Keratinocyte (primary cell): ENCODE measurements at regions not wholly inside any gene's neighbourhood (a gene's known extent, or its start where the extent isn't known, plus 50 kb on each side); places are given as distances from the start of the nearest gene placed in this dataset.

Experiments used
- DNase-seq: peaks from one replicate; pipeline ENCODE4 v3.0.0-alpha.2; 2011; ENCODE audit warnings: low read depth, missing footprints, low spot score
- FAIRE-seq: peaks from 2 replicates; lab custom pipeline; 2011; peaks lifted over from hg19 to GRCh38; lab: Jason Lieb, UNC
- H2AFZ ChIP-seq: 2 replicates; pipeline ENCODE4 v1.6.0; 2012; ENCODE audit warnings: low read length, control low read depth, inconsistent platforms; ENCODE audit not compliant: control insufficient read depth
- H3K27ac ChIP-seq: 2 replicates; pipeline ENCODE4 v1.5.1; 2011; ENCODE audit warnings: low read length; ENCODE audit not compliant: control insufficient read depth, insufficient read depth
- H3K27me3 ChIP-seq: 3 replicates; pipeline ENCODE4 v1.6.0; 2011; ENCODE audit warnings: low read length; ENCODE audit not compliant: control insufficient read depth, insufficient read depth; ENCODE audit errors: extremely low read depth
- H3K36me3 ChIP-seq, 2 experiments: 2 replicates in 1 of 2; 3 replicates in 1 of 2; pipeline ENCODE4 v1.5.1; 2011; ENCODE audit warnings: low read length in 2 of 2, mild to moderate bottlenecking in 1 of 2; ENCODE audit not compliant: control insufficient read depth in 2 of 2, insufficient read depth in 2 of 2; ENCODE audit errors: extremely low read depth in 1 of 2
- H3K4me1 ChIP-seq: 3 replicates; pipeline ENCODE4 v1.5.1; 2011; ENCODE audit warnings: low read length; ENCODE audit not compliant: control insufficient read depth, insufficient read depth; ENCODE audit errors: extremely low read depth
- H3K4me2 ChIP-seq: 3 replicates; pipeline ENCODE4 v1.6.0; 2011; ENCODE audit warnings: low read depth, low read length; ENCODE audit not compliant: control insufficient read depth, insufficient read depth; ENCODE audit errors: extremely low read depth
- H3K4me3 ChIP-seq, 3 experiments: fragments of 200-600 bp in 1 of 3; sonication (generic) in 1 of 3; 2 replicates in 2 of 3; 3 replicates in 1 of 3; pipeline ENCODE4 v1.5.1; 2011 to 2016; ENCODE audit warnings: low read length in 3 of 3, mild to moderate bottlenecking in 3 of 3, control low read depth in 2 of 3, inconsistent platforms in 1 of 3, low read depth in 1 of 3, mixed read lengths in 1 of 3, mixed run types in 1 of 3, moderate library complexity in 1 of 3; ENCODE audit not compliant: control insufficient read depth in 2 of 3, insufficient read depth in 2 of 3; ENCODE audit errors: extremely low read depth in 1 of 3
- H3K79me2 ChIP-seq: 2 replicates; pipeline ENCODE4 v1.6.0; 2012; ENCODE audit warnings: low read length; ENCODE audit not compliant: control insufficient read depth, insufficient read depth
- H3K9ac ChIP-seq: 3 replicates; pipeline ENCODE4 v1.6.0; 2011; ENCODE audit warnings: low read length; ENCODE audit not compliant: control insufficient read depth, insufficient read depth; ENCODE audit errors: extremely low read depth
- H3K9me1 ChIP-seq: 3 replicates; pipeline ENCODE4 v1.6.0; 2011; ENCODE audit warnings: low read length; ENCODE audit not compliant: control insufficient read depth, insufficient read depth; ENCODE audit errors: extremely low read depth
- H3K9me3 ChIP-seq: 2 replicates; pipeline ENCODE4 v1.5.1; 2012; ENCODE audit warnings: low read depth, low read length; ENCODE audit not compliant: control insufficient read depth
- H4K20me1 ChIP-seq: 3 replicates; pipeline ENCODE4 v1.6.0; 2011; ENCODE audit warnings: low read length; ENCODE audit not compliant: control insufficient read depth, insufficient read depth; ENCODE audit errors: extremely low read depth
- CTCF ChIP-seq, 3 experiments: IDR thresholded peaks in 1 of 3; conservative IDR thresholded peaks in 1 of 3; optimal IDR thresholded peaks in 1 of 3; 2 replicates in 2 of 3; 3 replicates in 1 of 3; pipeline versions ENCODE3 to v1.5.1; 2011; ENCODE audit warnings: low read length in 3 of 3, mild to moderate bottlenecking in 3 of 3, moderate library complexity in 2 of 3, control low read depth in 1 of 3, inconsistent platforms in 1 of 3; ENCODE audit not compliant: insufficient read depth in 2 of 3; ENCODE audit errors: extremely low read depth in 1 of 3
- EZH2 ChIP-seq: IDR thresholded peaks from one replicate; pipeline ENCODE4 v1.6.1; 2012; ENCODE audit warnings: inconsistent platforms, mild to moderate bottlenecking, low read length, moderate library complexity
- dilution Hi-C: fragments of 300-500 bp; cut with MboI; formaldehyde crosslinking; loops from one replicate; pipeline ENCODE4 v1.7.0; 2020; ENCODE audit warnings: low sequenced_read_pairs; ENCODE audit not compliant: extremely low pct_ligation_motif_present

GRCh38 chr2:19579461-19579860 is 221.0 kb upstream of the OSR1 start:
- dilution Hi-C loops = no loop called here
- Histone ChIP-seq H3K36me3 (no peaks in the 10 kb centered on the region), H3K4me1 (peaks cover 28% of the 10 kb centered on the region)

GRCh38 chr2:19577723-19578122 is 219.3 kb upstream of the OSR1 start:
- Histone ChIP-seq H3K4me3 (no peak overlapping the region), H3K9ac (no peak overlapping the region), H3K9me3 (no peaks in the 10 kb centered on the region), H3K9me1 (no peaks in the 10 kb centered on the region), H3K27me3 (no peaks in the 10 kb centered on the region), H2AFZ (no peak overlapping the region), H3K36me3 (no peaks in the 10 kb centered on the region), H3K4me2 (no peak overlapping the region), H4K20me1 (no peaks in the 10 kb centered on the region), H3K4me1 (peaks cover 30% of the 10 kb centered on the region), H3K79me2 (no peaks in the 10 kb centered on the region), H3K27ac (no peak overlapping the region)
- FAIRE-seq (no peak), DNase-seq (peak; percentile 5)
- dilution Hi-C loops = no loop called here
- TF ChIP-seq EZH2 (no peak), CTCF (optimal IDR thresholded peaks at IDR 0.05 in 1 of 3, IDR thresholded peaks at IDR 0.05 in 1 of 3, conservative IDR thresholded peaks at IDR 0.05 in 1 of 3; ENCODE audit: extremely low read depth in 1 of 3, insufficient read depth in 2 of 3, low read length in 3 of 3) (no peak)

More at GRCh38 chr2:19579461-19579860, 221.0 kb upstream of the OSR1 start:
- H3K4me3 ChIP-seq = no peak overlapping the region
- FAIRE-seq (no peak), DNase-seq (no peak)
- H3K27ac ChIP-seq = no peak overlapping the region
- H3K9me3 ChIP-seq = no peaks in the 10 kb centered on the region
- no peaks in the 10 kb centered on the region for H3K79me2 ChIP-seq
- TF ChIP-seq EZH2 = no peak
- no peak for TF ChIP-seq CTCF (optimal IDR thresholded peaks at IDR 0.05 in 1 of 3, IDR thresholded peaks at IDR 0.05 in 1 of 3, conservative IDR thresholded peaks at IDR 0.05 in 1 of 3; ENCODE audit: extremely low read depth in 1 of 3, insufficient read depth in 2 of 3, low read length in 3 of 3)
- H3K27me3 ChIP-seq = no peaks in the 10 kb centered on the region
- H3K9ac ChIP-seq = no peak overlapping the region
- H3K9me1 ChIP-seq = no peaks in the 10 kb centered on the region
- no peaks in the 10 kb centered on the region for H4K20me1 ChIP-seq
- no peak overlapping the region for H3K4me2 ChIP-seq
- no peak overlapping the region for H2AFZ ChIP-seq
